GM21381 (cell line): ENCODE measurements at regions not wholly inside any gene's neighbourhood (a gene's known extent, or its start where the extent isn't known, plus 50 kb on each side); places are given as distances from the start of the nearest gene placed in this dataset.

Experiments
- ATAC-seq: cut with Tn5 transposase; IDR thresholded peaks from one replicate; pipeline ENCODE4 v1.9.1; 2021; ENCODE audit warnings: mild to moderate bottlenecking, moderate library complexity; ENCODE audit not compliant: unreplicated experiment

GRCh38 chr11:41849250-41849649, 389.8 kb upstream of the LRRC4C start:
- no peak for ATAC-seq

- no peak for ATAC-seq
These were observed 392.3 kb upstream of the LRRC4C start for GRCh38 chr11:41851743-41852142.

GRCh38 chr11:41861838-41862237, 402.4 kb upstream of the LRRC4C start:
- ATAC-seq: no peak

- no peak for ATAC-seq
These were observed 407.1 kb upstream of the LRRC4C start for GRCh38 chr11:41866525-41866924.

- no peak for ATAC-seq
These were observed 409.2 kb upstream of the LRRC4C start for GRCh38 chr11:41868606-41869005.

GRCh38 chr11:41872426-41872825, 413.0 kb upstream of the LRRC4C start:
- ATAC-seq: no peak

- no peak for ATAC-seq
These were observed 413.4 kb upstream of the LRRC4C start for GRCh38 chr11:41872870-41873269.

GRCh38 chr11:41878095-41878494, 418.6 kb upstream of the LRRC4C start:
- no peak for ATAC-seq

GRCh38 chr11:41879214-41879613, 419.8 kb upstream of the LRRC4C start:
- ATAC-seq: no peak

GRCh38 chr11:41895081-41895480, 435.6 kb upstream of the LRRC4C start:
- no peak for ATAC-seq

- ATAC-seq: no peak
These were observed 438.5 kb upstream of the LRRC4C start for GRCh38 chr11:41897991-41898390.

GRCh38 chr11:41917900-41918299, 458.4 kb upstream of the LRRC4C start:
- no peak for ATAC-seq

- ATAC-seq: no peak
These were observed 460.9 kb upstream of the LRRC4C start for GRCh38 chr11:41920374-41920773.

GRCh38 chr11:41921746-41922390, 462.4 kb upstream of the LRRC4C start:
- no peak for ATAC-seq

- ATAC-seq: no peak
These were observed 466.9 kb upstream of the LRRC4C start for GRCh38 chr11:41926339-41926738.

- no peak for ATAC-seq
These were observed 475.8 kb upstream of the LRRC4C start for GRCh38 chr11:41935241-41935640.

- ATAC-seq: no peak
These were observed 476.3 kb upstream of the LRRC4C start for GRCh38 chr11:41935795-41936194.

- no peak for ATAC-seq
These were observed 484.2 kb upstream of the LRRC4C start for GRCh38 chr11:41943656-41944055.

- ATAC-seq: no peak
These were observed 487.9 kb upstream of the LRRC4C start for GRCh38 chr11:41947392-41947791.

- ATAC-seq: no peak
These were observed 491.2 kb upstream of the LRRC4C start for GRCh38 chr11:41950470-41951143.

- ATAC-seq: no peak
These were observed 494.6 kb upstream of the LRRC4C start for GRCh38 chr11:41954034-41954433.

GRCh38 chr11:41955066-41955465, 495.6 kb upstream of the LRRC4C start:
- no peak for ATAC-seq
